Kidney glomerular epithelial cell (primary cell): ENCODE measurements at regions not wholly inside any gene's neighbourhood (a gene's known extent, or its start where the extent isn't known, plus 50 kb on each side); places are given as distances from the start of the nearest gene placed in this dataset.
"Not testable (repeated sequence)": the region's sequence is repeated elsewhere in the genome, so short reads cannot be mapped to it uniquely, and the experiment has no call there.

ENCODE experiments used
- DNase-seq: peaks from one replicate; lab custom pipeline; 2025; lab: John Stamatoyannopoulos, UW

DNA sequence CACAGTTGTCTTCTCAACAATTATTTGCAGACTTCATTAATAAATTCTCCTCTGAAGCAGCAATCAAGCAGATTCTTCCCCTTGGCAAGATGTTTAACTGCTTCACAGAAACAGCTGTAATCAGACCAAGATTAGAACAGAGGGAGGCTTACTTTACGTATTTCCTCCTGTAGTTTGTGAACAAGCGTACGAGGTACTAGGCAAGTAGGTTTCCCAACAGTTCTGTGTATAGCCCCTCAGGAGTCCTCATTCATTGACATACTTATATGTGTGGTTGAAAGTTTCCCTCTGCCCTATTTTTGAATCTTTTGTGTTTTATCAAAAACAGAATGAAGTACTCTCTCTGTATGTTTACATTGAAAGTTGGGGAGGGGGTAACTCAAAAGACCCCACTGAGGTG lies 128.0 kb downstream of the SPATA31D1 start:
- no peak for DNase-seq

- no peak for DNase-seq
These were observed 128.6 kb downstream of the SPATA31D1 start for GRCh38 chr9:82117026-82117811.

- no peak for DNase-seq
These were observed 134.2 kb downstream of the SPATA31D1 start for GRCh38 chr9:82122731-82123130.

GRCh38 chr9:82124090-82124489 lies 135.5 kb downstream of the SPATA31D1 start:
- DNase-seq: peak; percentile 80

DNA sequence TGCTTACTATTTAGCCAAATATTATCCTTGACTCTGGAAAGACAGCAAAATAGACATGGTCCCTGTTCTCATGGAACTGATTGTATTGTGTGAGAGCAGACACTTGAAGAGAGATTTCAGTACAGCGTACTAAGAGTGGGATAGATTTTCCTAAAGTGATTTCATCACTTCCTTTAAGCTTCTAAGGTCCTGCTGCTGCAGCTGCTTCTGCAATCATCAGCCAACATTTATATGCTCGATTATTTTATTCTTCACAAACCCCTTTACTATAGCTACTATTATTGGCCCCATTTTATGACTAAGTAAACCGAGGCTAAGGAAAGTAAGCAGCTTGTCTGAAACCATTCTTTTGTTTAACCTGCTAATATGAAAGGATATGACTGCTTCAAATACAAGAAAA lies 137.7 kb downstream of the SPATA31D1 start:
- DNase-seq: no peak

- DNase-seq: no peak
These were observed 138.9 kb downstream of the SPATA31D1 start for GRCh38 chr9:82127465-82127864.

- no peak for DNase-seq
These were observed 139.6 kb downstream of the SPATA31D1 start for GRCh38 chr9:82128011-82128696.

GRCh38 chr9:82129708-82130107 lies 141.1 kb downstream of the SPATA31D1 start:
- DNase-seq: no peak

GRCh38 chr9:82130331-82131042 lies 141.9 kb downstream of the SPATA31D1 start:
- no peak for DNase-seq

DNA sequence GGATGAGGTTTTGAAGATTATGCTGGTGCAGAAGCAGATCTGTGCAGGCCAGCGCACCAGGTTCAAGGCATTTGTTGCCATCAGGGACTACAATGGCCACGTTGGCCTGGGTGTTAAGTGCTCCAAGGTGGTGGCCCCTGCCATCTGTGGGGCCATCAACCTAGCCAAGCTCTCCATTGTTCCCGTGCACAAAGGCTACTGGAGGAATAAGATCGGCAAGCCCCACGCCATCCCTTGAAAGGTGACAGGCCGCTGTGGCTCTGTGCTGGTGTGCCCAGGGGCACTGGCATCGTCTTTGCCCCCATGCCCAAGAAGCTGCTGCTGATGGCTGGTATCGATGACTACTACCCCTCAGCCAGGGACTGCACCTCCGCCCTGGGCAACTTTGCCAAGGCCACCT lies 142.5 kb downstream of the SPATA31D1 start:
- DNase-seq: no peak

GRCh38 chr9:82132024-82132423 lies 143.5 kb downstream of the SPATA31D1 start:
- DNase-seq: no peak

DNA sequence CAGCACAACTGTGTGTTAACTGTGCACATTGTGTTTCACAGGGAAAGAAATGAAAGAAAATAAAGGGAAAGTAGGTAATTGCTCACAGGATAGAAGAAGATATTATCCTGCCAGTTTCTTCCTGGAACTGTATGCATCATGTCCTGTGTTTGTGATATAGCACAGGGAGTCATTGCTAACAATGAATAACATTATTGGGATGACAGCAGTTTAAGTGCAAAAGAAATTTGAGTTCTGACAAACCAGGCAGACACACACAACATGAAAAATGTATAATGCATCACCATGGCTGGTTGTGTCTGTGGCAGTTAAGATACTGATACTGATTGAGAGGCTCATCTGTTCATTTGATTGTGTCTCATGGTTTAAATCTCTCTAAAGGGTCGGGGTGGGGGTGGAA lies 145.4 kb downstream of the SPATA31D1 start:
- DNase-seq: no peak

- no peak for DNase-seq
These were observed 146.5 kb downstream of the SPATA31D1 start for GRCh38 chr9:82135106-82135505.

DNA sequence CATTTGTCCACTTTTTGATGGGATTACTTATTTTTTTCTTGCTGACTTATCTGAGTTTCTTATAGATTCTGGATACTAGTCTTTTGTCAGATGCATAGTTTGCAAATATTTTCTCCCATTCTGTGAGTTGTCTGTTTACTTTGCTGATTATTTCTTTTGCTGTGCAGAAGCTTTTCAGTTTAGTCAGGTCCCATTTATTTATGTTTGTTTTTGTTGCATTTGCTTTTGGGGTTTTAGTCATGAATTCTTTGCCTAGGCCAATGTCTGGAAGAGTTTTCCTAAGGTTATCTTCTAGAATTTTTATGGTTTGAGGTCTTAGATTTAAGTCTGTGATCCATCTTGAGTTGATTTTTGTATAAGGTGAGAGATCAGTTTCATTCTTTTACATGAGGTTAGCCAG lies 149.5 kb downstream of the SPATA31D1 start:
- not testable (repeated sequence) for DNase-seq

GRCh38 chr9:82140471-82140870 lies 151.9 kb downstream of the SPATA31D1 start:
- DNase-seq: no peak

- no peak for DNase-seq
These were observed 156.2 kb downstream of the SPATA31D1 start for GRCh38 chr9:82144803-82145202.

- no peak for DNase-seq
These were observed 158.1 kb downstream of the SPATA31D1 start for GRCh38 chr9:82146677-82147076.

GRCh38 chr9:82147798-82148425 lies 159.3 kb downstream of the SPATA31D1 start:
- peak; percentile 31 for DNase-seq

DNA sequence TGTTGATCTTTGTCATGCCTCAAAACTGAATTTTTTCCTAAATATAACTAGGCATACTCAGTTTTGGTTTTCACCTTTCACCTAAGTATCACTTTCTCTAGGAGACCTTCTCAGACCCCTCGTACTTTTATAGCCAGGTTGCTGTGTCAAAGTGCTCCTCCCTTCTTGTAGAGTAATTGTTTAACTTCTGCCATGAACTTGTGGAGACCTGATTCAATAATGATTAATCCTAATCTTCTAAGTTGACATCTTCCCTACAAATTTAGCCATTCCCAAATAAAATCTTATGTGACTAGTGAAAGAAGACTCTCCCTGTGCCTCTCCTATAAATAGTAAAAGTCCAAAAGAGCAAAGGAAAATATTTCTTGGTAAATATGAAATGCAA lies 159.8 kb downstream of the SPATA31D1 start:
- DNase-seq: peak; percentile 29

GRCh38 chr9:82148901-82149461 lies 160.4 kb downstream of the SPATA31D1 start:
- no peak for DNase-seq

DNA sequence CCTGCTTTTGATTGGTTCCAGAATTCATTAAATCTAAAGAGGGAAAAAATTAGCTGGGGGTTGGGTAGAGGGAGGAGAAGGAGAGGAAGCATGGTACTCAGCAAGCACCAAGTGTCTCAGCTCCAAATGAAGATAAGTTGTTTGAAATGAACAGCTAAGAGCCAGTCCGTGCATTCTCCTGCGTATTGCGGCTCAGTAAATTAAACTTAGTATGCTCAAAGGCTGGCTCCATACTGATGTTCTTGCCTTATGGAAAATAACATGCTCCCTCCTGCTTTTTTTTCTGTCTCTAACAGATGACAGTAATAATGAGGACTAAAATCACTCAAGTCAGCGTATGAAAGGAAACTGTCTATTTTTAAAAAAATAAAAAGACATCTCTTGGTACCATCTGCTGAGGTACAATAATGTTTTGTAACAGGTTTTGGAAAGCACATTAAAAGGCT lies 161.0 kb downstream of the SPATA31D1 start:
- no peak for DNase-seq

GRCh38 chr9:82152181-82152580 lies 163.6 kb downstream of the SPATA31D1 start:
- peak; percentile 83 for DNase-seq
